ENCODE measurements at regions not wholly inside any gene's neighbourhood (a gene's known extent, or its start where the extent isn't known, plus 50 kb on each side); places are given as distances from the start of the nearest gene placed in this dataset.

- no peak for DNase-seq (ENCODE audit: low read depth)
Measured at GRCh38 chr9:88734527-88734926, 199.5 kb downstream of the NXNL2 start.

- no peak for DNase-seq (ENCODE audit: low read depth)
Measured at GRCh38 chr9:88736136-88736637, 201.2 kb downstream of the NXNL2 start.

- no peak for DNase-seq (ENCODE audit: low read depth)
Measured at GRCh38 chr9:88737031-88737430, 202.1 kb downstream of the NXNL2 start.

GRCh38 chr9:88737876-88738275, 202.9 kb downstream of the NXNL2 start:
- DNase-seq (ENCODE audit: low read depth): no peak

GRCh38 chr9:88738709-88739108, 203.7 kb downstream of the NXNL2 start:
- DNase-seq (ENCODE audit: low read depth): no peak

GRCh38 chr9:88739373-88739772, 204.4 kb downstream of the NXNL2 start:
- DNase-seq (ENCODE audit: low read depth): no peak

- DNase-seq (ENCODE audit: low read depth): no peak
Measured at GRCh38 chr9:88740844-88741243, 205.9 kb downstream of the NXNL2 start.

GRCh38 chr9:88741335-88741734, 206.4 kb downstream of the NXNL2 start:
- no peak for DNase-seq (ENCODE audit: low read depth)

- DNase-seq (ENCODE audit: low read depth): no peak
Measured at GRCh38 chr9:88742483-88742882, 207.5 kb downstream of the NXNL2 start.

- no peak for DNase-seq (ENCODE audit: low read depth)
Measured at GRCh38 chr9:88742905-88743304, 207.9 kb downstream of the NXNL2 start.

GRCh38 chr9:88745276-88746001, 210.5 kb downstream of the NXNL2 start:
- DNase-seq (ENCODE audit: low read depth): no peak

GRCh38 chr9:88746029-88746742, 211.2 kb downstream of the NXNL2 start:
- no peak for DNase-seq (ENCODE audit: low read depth)

GRCh38 chr9:88746743-88747398, 211.9 kb downstream of the NXNL2 start:
- DNase-seq (ENCODE audit: low read depth): no peak

GRCh38 chr9:88747768-88748167, 212.8 kb downstream of the NXNL2 start:
- DNase-seq (ENCODE audit: low read depth): no peak

- DNase-seq (ENCODE audit: low read depth): no peak
Measured at GRCh38 chr9:88748566-88749261, 213.7 kb downstream of the NXNL2 start.

GRCh38 chr9:88749420-88749819, 214.4 kb downstream of the NXNL2 start:
- DNase-seq (ENCODE audit: low read depth): no peak

- no peak for DNase-seq (ENCODE audit: low read depth)
Measured at GRCh38 chr9:88750832-88751360, 215.9 kb downstream of the NXNL2 start.

GRCh38 chr9:88751781-88752180, 216.8 kb downstream of the NXNL2 start:
- no peak for DNase-seq (ENCODE audit: low read depth)

- no peak for DNase-seq (ENCODE audit: low read depth)
Measured at GRCh38 chr9:88753691-88754367, 218.9 kb downstream of the NXNL2 start.

GRCh38 chr9:88754452-88754851, 219.5 kb downstream of the NXNL2 start:
- no peak for DNase-seq (ENCODE audit: low read depth)

GRCh38 chr9:88754886-88755285, 219.9 kb downstream of the NXNL2 start:
- DNase-seq (ENCODE audit: low read depth): no peak

Data from activated gamma-delta T cell treated with anti-CD3 and anti-CD28 coated beads, Interleukin-2, amount 50 U/mL, for 16 hours (primary cell).